ENCODE measurements at regions not wholly inside any gene's neighbourhood (a gene's known extent, or its start where the extent isn't known, plus 50 kb on each side); places are given as distances from the start of the nearest gene placed in this dataset.

GRCh38 chr13:68025604-68026003, 795.5 kb upstream of the PCDH9 start:
- Histone ChIP-seq H3K4me1 (ENCODE audit: low read depth) (peaks cover 7% of the 10 kb centered on the region), H3K36me3 (no peaks in the 10 kb centered on the region), H3K9me3 (ENCODE audit: low read depth) (no peaks in the 10 kb centered on the region), H3K27me3 (no peaks in the 10 kb centered on the region), H3K27ac (no peak overlapping the region), H3K4me3 (no peak overlapping the region)
- no peak for TF ChIP-seq CTCF (IDR thresholded peaks at IDR 0.05; ENCODE audit: low read depth, low read length)
- peak in 1 of 2 donors; percentile 41 for DNase-seq (ENCODE audit: low read depth in 1 of 2, low spot score in 1 of 2)

DNA sequence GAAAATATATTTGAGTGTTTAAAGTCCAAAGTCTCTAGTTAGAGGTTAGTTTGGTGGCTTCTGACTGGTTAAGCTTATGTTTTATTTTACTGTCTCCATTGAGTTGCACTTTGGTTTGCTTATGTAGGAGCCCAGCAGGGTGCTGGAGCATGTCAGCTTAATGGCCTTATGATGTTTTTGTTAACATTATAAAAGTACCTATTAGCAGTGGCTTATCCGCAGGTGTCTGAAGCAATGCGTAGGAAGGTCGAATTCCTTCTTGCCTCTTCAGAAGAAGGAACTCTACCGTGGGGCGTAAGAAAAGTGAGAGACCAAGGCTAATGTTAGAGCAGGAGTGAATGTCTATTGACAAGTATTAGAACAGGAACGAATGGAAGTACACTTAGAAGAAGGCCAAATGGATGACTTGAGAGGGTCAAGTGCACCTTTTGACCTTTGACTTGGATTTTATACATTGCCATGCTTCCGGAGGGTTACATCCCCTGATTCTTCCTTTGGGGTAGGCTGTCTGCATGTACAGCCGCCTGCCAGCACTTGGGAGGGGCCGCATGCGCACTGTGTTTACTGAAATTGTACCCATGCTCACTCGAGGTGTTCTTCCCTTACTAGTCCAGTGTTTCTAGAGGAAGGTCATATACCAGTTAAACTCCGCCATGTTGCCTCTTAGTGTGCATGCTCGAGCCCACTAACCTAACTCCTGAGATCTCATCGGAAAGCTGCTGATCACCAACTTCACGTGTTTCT, 793.9 kb upstream of the PCDH9 start:
- no peaks in the 10 kb centered on the region for H3K27me3 ChIP-seq
- peaks cover 7% of the 10 kb centered on the region for H3K4me1 ChIP-seq (ENCODE audit: low read depth)
- no peak for DNase-seq (ENCODE audit: low read depth in 1 of 2, low spot score in 1 of 2)
- no peak for TF ChIP-seq CTCF (IDR thresholded peaks at IDR 0.05; ENCODE audit: low read depth, low read length)
- H3K36me3 ChIP-seq, result no peaks in the 10 kb centered on the region
- no peak overlapping the region for H3K4me3 ChIP-seq
- no peak overlapping the region for H3K27ac ChIP-seq
- no peaks in the 10 kb centered on the region for H3K9me3 ChIP-seq (ENCODE audit: low read depth)

- Histone ChIP-seq H3K36me3 (no peaks in the 10 kb centered on the region), H3K4me1 (ENCODE audit: low read depth) (no peaks in the 10 kb centered on the region), H3K9me3 (ENCODE audit: low read depth) (no peaks in the 10 kb centered on the region), H3K4me3 (no peak overlapping the region), H3K27me3 (no peaks in the 10 kb centered on the region), H3K27ac (no peak overlapping the region)
- no peak for TF ChIP-seq CTCF (IDR thresholded peaks at IDR 0.05; ENCODE audit: low read depth, low read length)
- DNase-seq (ENCODE audit: low read depth in 1 of 2, low spot score in 1 of 2), result no peak
Observed at GRCh38 chr13:68019901-68020300, 789.8 kb upstream of the PCDH9 start.

DNA sequence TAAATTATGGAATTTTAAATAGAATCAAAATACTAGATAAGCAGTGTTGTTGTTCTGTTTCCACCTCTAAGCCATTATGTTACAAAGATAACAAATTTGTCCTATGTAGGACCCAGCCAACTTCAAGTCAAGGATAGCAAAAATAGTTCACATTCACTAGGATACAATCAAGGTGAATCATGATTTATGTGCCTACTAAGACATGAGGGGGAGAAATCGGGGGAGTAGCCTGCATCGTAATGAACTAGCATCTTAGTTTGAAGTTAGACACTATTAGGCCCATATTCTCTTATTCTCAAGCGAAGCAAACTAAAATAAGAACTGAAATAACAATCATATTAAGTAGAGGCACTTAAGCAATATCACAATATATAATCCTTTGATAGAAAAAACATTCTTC, 779.4 kb upstream of the PCDH9 start:
- no peak for TF ChIP-seq CTCF (IDR thresholded peaks at IDR 0.05; ENCODE audit: low read depth, low read length)
- Histone ChIP-seq H3K4me1 (ENCODE audit: low read depth) (no peaks in the 10 kb centered on the region), H3K4me3 (no peak overlapping the region), H3K27me3 (no peaks in the 10 kb centered on the region), H3K27ac (no peak overlapping the region), H3K36me3 (no peaks in the 10 kb centered on the region), H3K9me3 (ENCODE audit: low read depth) (no peaks in the 10 kb centered on the region)
- no peak for DNase-seq (ENCODE audit: low read depth in 1 of 2, low spot score in 1 of 2)

DNA sequence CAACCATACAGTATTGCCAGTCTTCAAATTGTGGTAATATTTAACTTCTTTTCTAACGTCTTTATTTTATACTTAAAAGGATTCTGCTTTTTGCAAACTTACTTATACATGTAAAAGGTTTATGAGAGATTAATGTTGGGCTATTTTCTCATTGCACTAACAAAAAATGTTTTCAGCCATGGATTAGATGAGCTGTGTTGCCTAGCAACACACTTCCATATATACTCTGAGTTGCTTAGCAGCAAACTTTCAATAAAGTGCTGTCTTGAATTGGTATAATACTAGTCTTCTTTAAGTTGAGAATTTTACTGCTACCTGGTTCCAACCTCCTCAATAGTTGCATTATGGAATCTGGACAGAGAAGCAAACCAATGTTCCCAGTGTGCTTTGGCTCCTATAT, 777.4 kb upstream of the PCDH9 start:
- Histone ChIP-seq H3K36me3 (no peaks in the 10 kb centered on the region), H3K9me3 (ENCODE audit: low read depth) (no peaks in the 10 kb centered on the region), H3K27me3 (no peaks in the 10 kb centered on the region), H3K4me3 (no peak overlapping the region), H3K4me1 (ENCODE audit: low read depth) (no peaks in the 10 kb centered on the region), H3K27ac (no peak overlapping the region)
- TF ChIP-seq CTCF (IDR thresholded peaks at IDR 0.05; ENCODE audit: low read depth, low read length), result no peak
- DNase-seq (ENCODE audit: low read depth in 1 of 2, low spot score in 1 of 2), result no peak
